ENCODE measurements at regions not wholly inside any gene's neighbourhood (a gene's known extent, or its start where the extent isn't known, plus 50 kb on each side); places are given as distances from the start of the nearest gene placed in this dataset.

DNA sequence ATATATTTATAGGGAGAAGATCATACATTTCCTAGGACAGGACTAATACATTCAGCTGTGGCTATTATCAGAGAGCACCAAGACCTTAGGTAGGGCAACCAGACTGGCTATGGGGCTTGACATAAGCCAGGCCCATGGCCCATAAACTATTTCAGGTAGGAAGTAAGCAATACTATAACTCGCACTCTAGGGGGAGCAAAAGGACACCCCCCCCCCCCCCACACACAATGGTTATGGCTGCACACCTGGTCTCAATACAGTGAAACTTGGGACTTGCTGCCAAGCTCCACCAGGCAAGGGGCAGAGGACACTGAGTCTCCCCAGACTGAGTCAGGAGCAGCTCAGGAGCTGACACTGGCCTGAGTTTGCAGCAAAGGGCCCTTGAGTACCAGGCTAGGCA is 348.9 kb upstream of the ASIC2 start:
- Histone ChIP-seq H3F3A (ENCODE audit: insufficient read depth, low read length) (no peaks in the 10 kb centered on the region), H4K20me1 (ENCODE audit: insufficient read depth, low read length) (no peaks in the 10 kb centered on the region), H3K79me2 (ENCODE audit: insufficient read depth, low read length) (no peaks in the 10 kb centered on the region), H3K4me2 (ENCODE audit: low read length) (no peak overlapping the region), H2AFZ (ENCODE audit: low read length) (no peak overlapping the region), H3K9me3 (ENCODE audit: low read length) (0 out of 2 replicates have a peak, but pooled peaks cover 3% of the 10 kb centered on the region), H3K36me3 (ENCODE audit: insufficient read depth, low read length) (no peaks in the 10 kb centered on the region; the same call in 1 of the 2 replicates), H3K9me2 (ENCODE audit: low read depth, low read length) (no peaks in the 10 kb centered on the region), H3K4me3 (ENCODE audit: low read depth, low read length, poor library complexity, severe bottlenecking) (no peak overlapping the region), H3K27me3 (ENCODE audit: insufficient read depth, low read length) (no peaks in the 10 kb centered on the region), H3K9ac (ENCODE audit: low read length) (no peak overlapping the region), H3K4me1 (ENCODE audit: insufficient read depth, low read length, severe bottlenecking) (no peaks in the 10 kb centered on the region), H3K27ac (ENCODE audit: low read depth, low read length, poor library complexity, severe bottlenecking) (no peak overlapping the region)
- TF ChIP-seq CTCF (IDR thresholded peaks at IDR 0.05; ENCODE audit: low read length), result peak; percentile 42; the same call in 1 of the 2 replicates
- TF ChIP-seq EZH2 (IDR thresholded peaks at IDR 0.05; ENCODE audit: borderline replicate concordance, low read length), result no peak

DNA sequence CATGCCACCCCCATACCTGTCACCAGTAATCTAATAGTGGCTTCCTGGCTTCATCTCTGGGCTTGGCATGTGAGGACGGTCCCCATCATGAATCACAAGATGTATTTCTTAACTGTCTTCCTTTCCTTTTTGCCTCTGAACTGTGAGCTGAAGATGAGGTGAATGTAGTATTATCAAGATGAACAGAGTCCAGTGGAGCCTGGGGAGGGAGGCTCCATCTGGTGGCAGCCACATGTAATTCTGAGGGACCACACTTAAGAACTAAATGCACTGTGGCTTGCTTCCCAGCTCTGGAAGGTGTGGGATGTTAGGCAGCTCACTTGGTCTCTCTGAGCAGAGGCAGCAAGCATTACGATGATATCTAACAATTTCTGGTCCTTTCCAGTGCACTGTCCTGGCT is 354.9 kb upstream of the ASIC2 start:
- H3K36me3 ChIP-seq (ENCODE audit: insufficient read depth, low read length), result no peaks in the 10 kb centered on the region
- H4K20me1 ChIP-seq (ENCODE audit: insufficient read depth, low read length), result no peaks in the 10 kb centered on the region
- H3K27me3 ChIP-seq (ENCODE audit: insufficient read depth, low read length), result no peaks in the 10 kb centered on the region
- H3K4me3 ChIP-seq (ENCODE audit: low read depth, low read length, poor library complexity, severe bottlenecking), result no peak overlapping the region
- TF ChIP-seq CTCF (IDR thresholded peaks at IDR 0.05; ENCODE audit: low read length), result peak; percentile 45; the same call in 1 of the 2 replicates
- TF ChIP-seq EZH2 (IDR thresholded peaks at IDR 0.05; ENCODE audit: borderline replicate concordance, low read length), result no peak
- no peaks in the 10 kb centered on the region for H3K9me2 ChIP-seq (ENCODE audit: low read depth, low read length)
- H3K9me3 ChIP-seq (ENCODE audit: low read length), result no peaks in the 10 kb centered on the region
- H3K4me1 ChIP-seq (ENCODE audit: insufficient read depth, low read length, severe bottlenecking), result no peaks in the 10 kb centered on the region
- H3K9ac ChIP-seq (ENCODE audit: low read length), result no peak overlapping the region
- no peaks in the 10 kb centered on the region for H3F3A ChIP-seq (ENCODE audit: insufficient read depth, low read length)
- no peak overlapping the region for H3K4me2 ChIP-seq (ENCODE audit: low read length)
- no peak overlapping the region for H2AFZ ChIP-seq (ENCODE audit: low read length)
- no peak overlapping the region for H3K27ac ChIP-seq (ENCODE audit: low read depth, low read length, poor library complexity, severe bottlenecking)
- no peaks in the 10 kb centered on the region for H3K79me2 ChIP-seq (ENCODE audit: insufficient read depth, low read length)

DNA sequence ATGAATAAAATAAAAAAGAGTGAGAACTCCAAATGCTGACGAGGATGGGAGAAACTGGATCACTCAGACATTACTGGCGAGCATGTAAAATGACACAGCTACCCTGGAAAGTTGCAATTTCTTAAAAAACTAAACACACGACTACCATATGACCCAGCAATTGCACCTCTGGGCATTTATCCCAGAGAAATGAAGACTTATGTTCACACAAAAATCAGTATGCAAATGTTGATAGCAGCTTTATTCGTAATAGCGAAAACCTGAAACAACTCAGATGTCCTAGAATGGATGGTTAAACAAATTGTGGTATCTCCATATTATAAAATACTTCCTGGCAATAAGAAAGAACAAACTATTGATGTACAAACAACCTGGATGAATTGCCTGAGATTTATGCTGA is 357.2 kb upstream of the ASIC2 start:
- no peaks in the 10 kb centered on the region for H3K27me3 ChIP-seq (ENCODE audit: insufficient read depth, low read length)
- H3K4me2 ChIP-seq (ENCODE audit: low read length), result no peak overlapping the region
- no peaks in the 10 kb centered on the region for H3K9me2 ChIP-seq (ENCODE audit: low read depth, low read length)
- H3F3A ChIP-seq (ENCODE audit: insufficient read depth, low read length), result no peaks in the 10 kb centered on the region
- no peak overlapping the region for H2AFZ ChIP-seq (ENCODE audit: low read length)
- H3K9ac ChIP-seq (ENCODE audit: low read length), result no peak overlapping the region
- H3K9me3 ChIP-seq (ENCODE audit: low read length), result no peaks in the 10 kb centered on the region
- H3K4me1 ChIP-seq (ENCODE audit: insufficient read depth, low read length, severe bottlenecking), result no peaks in the 10 kb centered on the region
- H3K27ac ChIP-seq (ENCODE audit: low read depth, low read length, poor library complexity, severe bottlenecking), result no peak overlapping the region
- no peaks in the 10 kb centered on the region for H4K20me1 ChIP-seq (ENCODE audit: insufficient read depth, low read length)
- no peaks in the 10 kb centered on the region for H3K79me2 ChIP-seq (ENCODE audit: insufficient read depth, low read length)
- no peaks in the 10 kb centered on the region for H3K36me3 ChIP-seq (ENCODE audit: insufficient read depth, low read length)
- no peak overlapping the region for H3K4me3 ChIP-seq (ENCODE audit: low read depth, low read length, poor library complexity, severe bottlenecking)
- no peak for TF ChIP-seq EZH2 (IDR thresholded peaks at IDR 0.05; ENCODE audit: borderline replicate concordance, low read length)
- TF ChIP-seq CTCF (IDR thresholded peaks at IDR 0.05; ENCODE audit: low read length), result no peak
